ENCODE measurements at regions not wholly inside any gene's neighbourhood (a gene's known extent, or its start where the extent isn't known, plus 50 kb on each side); places are given as distances from the start of the nearest gene placed in this dataset.

- TF ChIP-seq STAT1 (IDR thresholded peaks at IDR 0.05; ENCODE audit: unreplicated experiment): no peak
- TF ChIP-seq, protein P1, sequence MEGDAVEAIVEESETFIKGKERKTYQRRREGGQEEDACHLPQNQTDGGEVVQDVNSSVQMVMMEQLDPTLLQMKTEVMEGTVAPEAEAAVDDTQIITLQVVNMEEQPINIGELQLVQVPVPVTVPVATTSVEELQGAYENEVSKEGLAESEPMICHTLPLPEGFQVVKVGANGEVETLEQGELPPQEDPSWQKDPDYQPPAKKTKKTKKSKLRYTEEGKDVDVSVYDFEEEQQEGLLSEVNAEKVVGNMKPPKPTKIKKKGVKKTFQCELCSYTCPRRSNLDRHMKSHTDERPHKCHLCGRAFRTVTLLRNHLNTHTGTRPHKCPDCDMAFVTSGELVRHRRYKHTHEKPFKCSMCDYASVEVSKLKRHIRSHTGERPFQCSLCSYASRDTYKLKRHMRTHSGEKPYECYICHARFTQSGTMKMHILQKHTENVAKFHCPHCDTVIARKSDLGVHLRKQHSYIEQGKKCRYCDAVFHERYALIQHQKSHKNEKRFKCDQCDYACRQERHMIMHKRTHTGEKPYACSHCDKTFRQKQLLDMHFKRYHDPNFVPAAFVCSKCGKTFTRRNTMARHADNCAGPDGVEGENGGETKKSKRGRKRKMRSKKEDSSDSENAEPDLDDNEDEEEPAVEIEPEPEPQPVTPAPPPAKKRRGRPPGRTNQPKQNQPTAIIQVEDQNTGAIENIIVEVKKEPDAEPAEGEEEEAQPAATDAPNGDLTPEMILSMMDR (conservative IDR thresholded peaks at IDR 0.05; ENCODE audit: low read depth in 2 of 2): no peak
- no peak for TF ChIP-seq NANOG (IDR thresholded peaks at IDR 0.05; ENCODE audit: borderline replicate concordance)
- no peak for TF ChIP-seq JUNB (IDR thresholded peaks at IDR 0.05; ENCODE audit: unreplicated experiment)
These were observed 910.1 kb downstream of the TBC1D22A start (continued) for GRCh38 chr22:47672526-47672925.

- Histone ChIP-seq H3K4me3 (no peak overlapping the region), H3F3A (replicated peaks; ENCODE audit: low read depth) (no peaks in the 10 kb centered on the region), H3K79me2 (replicated peaks; ENCODE audit: insufficient read depth) (no peaks in the 10 kb centered on the region), H3K27ac (ENCODE audit: low read depth) (no peak overlapping the region), H3K4me2 (no peak overlapping the region), H3K9me2 (ENCODE audit: insufficient read depth) (no peaks in the 10 kb centered on the region), H4K20me1 (replicated peaks; ENCODE audit: insufficient read depth) (no peaks in the 10 kb centered on the region), H3K4me1 (ENCODE audit: insufficient read depth) (no peaks in the 10 kb centered on the region), H3K36me3 (ENCODE audit: insufficient read depth) (0 out of 2 replicates have a peak, but pooled peaks cover 18% of the 10 kb centered on the region), H3K27me3 (ENCODE audit: insufficient read depth) (no peaks in the 10 kb centered on the region), H2AFZ (no peak overlapping the region)
- no peak overlapping the region for H3K27ac Mint-ChIP-seq
- peaks cover 44% of the 10 kb centered on the region for H3K9me3 Mint-ChIP-seq
- H3K4me3 Mint-ChIP-seq: no peak overlapping the region
- H3K4me1 Mint-ChIP-seq: peaks cover 4% of the 10 kb centered on the region
- peaks cover 23% of the 10 kb centered on the region for H3K36me3 Mint-ChIP-seq (ENCODE audit: low read depth)
- DNase-seq (ENCODE audit: low spot score) (no peak), ATAC-seq (no peak)
- peaks cover 15% of the 10 kb centered on the region for H3K27me3 Mint-ChIP-seq (ENCODE audit: insufficient read depth, low read depth, poor library complexity)
- TF ChIP-seq NANOG (IDR thresholded peaks at IDR 0.05; ENCODE audit: borderline replicate concordance) (no peak), ZNF331 (CRISPR knock-in tag; IDR thresholded peaks at IDR 0.05; ENCODE audit: low read depth) (no peak), EZH2phosphoT487 (IDR thresholded peaks at IDR 0.05; ENCODE audit: unreplicated experiment) (no peak), STAT1 (IDR thresholded peaks at IDR 0.05; ENCODE audit: unreplicated experiment) (no peak), EZH2 (IDR thresholded peaks at IDR 0.05; ENCODE audit: low read depth, unreplicated experiment) (no peak), POLR2AphosphoS5 (IDR thresholded peaks at IDR 0.05; ENCODE audit: low read depth) (no peak), CREB1 (CRISPR knock-in tag; IDR thresholded peaks at IDR 0.05; ENCODE audit: low read depth) (no peak), ZNF462 (CRISPR knock-in tag; IDR thresholded peaks at IDR 0.05) (no peak), ZNF114 (CRISPR knock-in tag; IDR thresholded peaks at IDR 0.05) (no peak), JUNB (IDR thresholded peaks at IDR 0.05; ENCODE audit: unreplicated experiment) (no peak)
- TF ChIP-seq, protein P1 (conservative IDR thresholded peaks at IDR 0.05; ENCODE audit: low read depth in 2 of 2): no peak
- TF ChIP-seq, protein P2, sequence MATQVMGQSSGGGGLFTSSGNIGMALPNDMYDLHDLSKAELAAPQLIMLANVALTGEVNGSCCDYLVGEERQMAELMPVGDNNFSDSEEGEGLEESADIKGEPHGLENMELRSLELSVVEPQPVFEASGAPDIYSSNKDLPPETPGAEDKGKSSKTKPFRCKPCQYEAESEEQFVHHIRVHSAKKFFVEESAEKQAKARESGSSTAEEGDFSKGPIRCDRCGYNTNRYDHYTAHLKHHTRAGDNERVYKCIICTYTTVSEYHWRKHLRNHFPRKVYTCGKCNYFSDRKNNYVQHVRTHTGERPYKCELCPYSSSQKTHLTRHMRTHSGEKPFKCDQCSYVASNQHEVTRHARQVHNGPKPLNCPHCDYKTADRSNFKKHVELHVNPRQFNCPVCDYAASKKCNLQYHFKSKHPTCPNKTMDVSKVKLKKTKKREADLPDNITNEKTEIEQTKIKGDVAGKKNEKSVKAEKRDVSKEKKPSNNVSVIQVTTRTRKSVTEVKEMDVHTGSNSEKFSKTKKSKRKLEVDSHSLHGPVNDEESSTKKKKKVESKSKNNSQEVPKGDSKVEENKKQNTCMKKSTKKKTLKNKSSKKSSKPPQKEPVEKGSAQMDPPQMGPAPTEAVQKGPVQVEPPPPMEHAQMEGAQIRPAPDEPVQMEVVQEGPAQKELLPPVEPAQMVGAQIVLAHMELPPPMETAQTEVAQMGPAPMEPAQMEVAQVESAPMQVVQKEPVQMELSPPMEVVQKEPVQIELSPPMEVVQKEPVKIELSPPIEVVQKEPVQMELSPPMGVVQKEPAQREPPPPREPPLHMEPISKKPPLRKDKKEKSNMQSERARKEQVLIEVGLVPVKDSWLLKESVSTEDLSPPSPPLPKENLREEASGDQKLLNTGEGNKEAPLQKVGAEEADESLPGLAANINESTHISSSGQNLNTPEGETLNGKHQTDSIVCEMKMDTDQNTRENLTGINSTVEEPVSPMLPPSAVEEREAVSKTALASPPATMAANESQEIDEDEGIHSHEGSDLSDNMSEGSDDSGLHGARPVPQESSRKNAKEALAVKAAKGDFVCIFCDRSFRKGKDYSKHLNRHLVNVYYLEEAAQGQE (IDR thresholded peaks at IDR 0.05; ENCODE audit: unreplicated experiment): no peak
These were observed 902.7 kb downstream of the TBC1D22A start for GRCh38 chr22:47665151-47665550.

Measured in GM23338 (cell line).